ENCODE measurements at regions not wholly inside any gene's neighbourhood (a gene's known extent, or its start where the extent isn't known, plus 50 kb on each side); places are given as distances from the start of the nearest gene placed in this dataset.

DNA sequence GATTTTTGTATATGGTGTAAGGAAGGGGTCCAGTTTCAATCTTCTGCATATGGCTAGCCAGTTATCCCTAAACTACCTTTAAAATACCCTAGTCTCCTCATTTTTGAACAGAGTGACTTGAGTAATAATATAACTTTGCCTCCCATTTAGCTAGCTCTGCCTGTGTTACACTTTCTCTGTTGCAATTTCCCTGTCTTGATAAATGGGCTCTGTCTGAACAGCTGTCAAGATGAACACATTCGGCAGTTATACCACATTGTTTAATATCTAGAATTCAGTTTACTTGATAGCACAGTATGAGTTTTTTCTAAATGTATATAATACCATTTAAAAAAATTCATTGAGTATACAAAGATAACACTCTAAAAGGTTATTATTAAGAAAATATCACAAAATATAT, 562.9 kb upstream of the FTMT start:
- H3K27ac ChIP-seq (replicated peaks in 1 of 4), result no peak overlapping the region
- H3K27me3 ChIP-seq, result no peaks in the 10 kb centered on the region
- H3K4me3 ChIP-seq, result no peak overlapping the region
- H3K36me3 ChIP-seq, result no peaks in the 10 kb centered on the region
- 66% methylated on average over 1 of the region's 1 CpG for WGBS
- intact Hi-C loops (cut with DNase I), result no loop called here
- DNase-seq (ENCODE audit: extremely low spot score), result no peak
- no peaks in the 10 kb centered on the region for H3K9me3 ChIP-seq
- H3K4me1 ChIP-seq, result no peaks in the 10 kb centered on the region
- TF ChIP-seq EP300 (IDR thresholded peaks at IDR 0.05), result no peak
- TF ChIP-seq POLR2A (IDR thresholded peaks at IDR 0.05; ENCODE audit: low read depth), result no peak
- TF ChIP-seq, protein P1, sequence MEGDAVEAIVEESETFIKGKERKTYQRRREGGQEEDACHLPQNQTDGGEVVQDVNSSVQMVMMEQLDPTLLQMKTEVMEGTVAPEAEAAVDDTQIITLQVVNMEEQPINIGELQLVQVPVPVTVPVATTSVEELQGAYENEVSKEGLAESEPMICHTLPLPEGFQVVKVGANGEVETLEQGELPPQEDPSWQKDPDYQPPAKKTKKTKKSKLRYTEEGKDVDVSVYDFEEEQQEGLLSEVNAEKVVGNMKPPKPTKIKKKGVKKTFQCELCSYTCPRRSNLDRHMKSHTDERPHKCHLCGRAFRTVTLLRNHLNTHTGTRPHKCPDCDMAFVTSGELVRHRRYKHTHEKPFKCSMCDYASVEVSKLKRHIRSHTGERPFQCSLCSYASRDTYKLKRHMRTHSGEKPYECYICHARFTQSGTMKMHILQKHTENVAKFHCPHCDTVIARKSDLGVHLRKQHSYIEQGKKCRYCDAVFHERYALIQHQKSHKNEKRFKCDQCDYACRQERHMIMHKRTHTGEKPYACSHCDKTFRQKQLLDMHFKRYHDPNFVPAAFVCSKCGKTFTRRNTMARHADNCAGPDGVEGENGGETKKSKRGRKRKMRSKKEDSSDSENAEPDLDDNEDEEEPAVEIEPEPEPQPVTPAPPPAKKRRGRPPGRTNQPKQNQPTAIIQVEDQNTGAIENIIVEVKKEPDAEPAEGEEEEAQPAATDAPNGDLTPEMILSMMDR (IDR thresholded peaks at IDR 0.05), result no peak
- TF ChIP-seq POLR2AphosphoS5 (IDR thresholded peaks at IDR 0.05), result no peak

DNA sequence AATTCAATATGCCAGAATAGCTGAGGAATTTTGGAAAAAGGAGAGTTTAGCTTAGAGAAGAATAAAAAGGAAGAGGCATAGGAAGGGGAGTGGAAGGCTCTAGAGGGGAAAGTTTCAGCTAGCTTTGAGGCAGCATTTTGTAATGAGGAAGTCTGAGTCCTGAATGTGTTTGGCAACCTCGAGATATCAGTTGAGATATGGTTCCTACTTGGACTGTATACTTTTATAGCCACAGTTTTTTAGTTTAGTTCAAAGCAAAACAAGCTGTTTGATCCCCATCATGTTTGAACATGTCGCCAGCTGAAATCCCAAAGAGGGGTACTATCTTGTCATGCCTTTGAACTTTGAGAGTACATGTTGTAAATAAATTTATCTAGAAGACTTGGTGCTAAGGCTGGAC, 559.0 kb upstream of the FTMT start:
- 71% methylated on average over 2 of the region's 2 CpGs for whole genome bisulfite sequencing
- TF ChIP-seq POLR2AphosphoS5 (IDR thresholded peaks at IDR 0.05), result no peak
- TF ChIP-seq EP300 (IDR thresholded peaks at IDR 0.05), result no peak
- no peak for TF ChIP-seq POLR2A (IDR thresholded peaks at IDR 0.05; ENCODE audit: low read depth)
- TF ChIP-seq, protein P1 (IDR thresholded peaks at IDR 0.05), result no peak

DNA sequence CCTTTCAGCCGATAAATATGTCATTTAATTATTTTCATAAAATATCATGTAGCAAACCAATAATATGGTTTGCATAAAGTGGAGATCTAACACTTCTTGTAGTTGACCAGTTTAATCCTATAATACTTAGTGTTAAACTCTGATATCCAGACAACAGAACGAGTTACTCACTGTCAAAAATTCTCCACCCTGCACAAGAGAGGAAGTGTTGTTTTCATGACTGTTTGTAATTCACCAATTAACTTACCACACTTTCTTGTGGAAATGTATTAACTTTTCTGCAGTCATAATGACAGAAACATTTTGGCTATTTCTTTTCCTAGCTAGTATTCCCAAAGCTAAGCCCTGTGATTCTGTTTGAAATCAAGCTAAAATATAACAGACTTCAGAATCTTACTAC, 555.3 kb upstream of the FTMT start:
- H3K36me3 ChIP-seq, result no peaks in the 10 kb centered on the region
- WGBS, result 65% methylated on average over 2 of the region's 2 CpGs
- TF ChIP-seq POLR2AphosphoS5 (IDR thresholded peaks at IDR 0.05) (no peak), POLR2A (IDR thresholded peaks at IDR 0.05; ENCODE audit: low read depth) (no peak), EP300 (IDR thresholded peaks at IDR 0.05) (no peak)
- TF ChIP-seq, protein P1 (IDR thresholded peaks at IDR 0.05), result no peak
- H3K4me1 ChIP-seq, result no peaks in the 10 kb centered on the region
- no peak overlapping the region for H3K4me3 ChIP-seq
- H3K27me3 ChIP-seq, result no peaks in the 10 kb centered on the region
- DNase-seq (ENCODE audit: extremely low spot score), result no peak
- H3K9me3 ChIP-seq, result no peaks in the 10 kb centered on the region
- no peak overlapping the region for H3K27ac ChIP-seq (replicated peaks in 1 of 4)
- intact Hi-C loops (cut with DNase I), result no loop called here

More for the DNA sequence above, 559.0 kb upstream of the FTMT start:
- Histone ChIP-seq H3K36me3 (no peaks in the 10 kb centered on the region), H3K4me1 (no peaks in the 10 kb centered on the region), H3K27me3 (no peaks in the 10 kb centered on the region), H3K27ac (replicated peaks in 1 of 4) (no peak overlapping the region), H3K4me3 (no peak overlapping the region), H3K9me3 (no peaks in the 10 kb centered on the region)
- intact Hi-C loops (cut with DNase I), result no loop called here
- DNase-seq (ENCODE audit: extremely low spot score), result no peak

DNA sequence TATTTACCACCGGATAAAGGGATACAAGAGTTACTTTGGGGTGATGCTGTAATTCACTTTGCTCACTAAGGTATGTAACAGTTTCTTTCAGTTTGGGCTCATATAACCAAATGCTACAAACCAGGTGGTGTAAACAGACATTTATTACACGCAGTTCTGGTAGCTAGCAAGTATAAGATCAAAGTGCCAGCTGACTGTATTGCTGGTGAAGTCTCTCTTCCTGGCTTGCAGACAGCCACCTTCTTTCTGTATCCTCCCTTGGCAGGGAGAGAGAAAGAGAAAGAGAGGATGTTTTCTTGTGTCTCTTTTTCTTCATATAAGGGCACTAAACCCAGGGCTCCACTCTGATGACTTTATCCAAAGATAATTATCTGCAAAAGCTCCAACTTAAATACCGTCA, 552.5 kb upstream of the FTMT start:
- Histone ChIP-seq H3K27me3 (no peaks in the 10 kb centered on the region), H3K36me3 (no peaks in the 10 kb centered on the region), H3K4me3 (no peak overlapping the region), H3K9me3 (no peaks in the 10 kb centered on the region), H3K4me1 (no peaks in the 10 kb centered on the region), H3K27ac (replicated peaks in 1 of 4) (no peak overlapping the region)
- no peak for DNase-seq (ENCODE audit: extremely low spot score)
- intact Hi-C loops (cut with DNase I), result no loop called here
- TF ChIP-seq POLR2AphosphoS5 (IDR thresholded peaks at IDR 0.05) (no peak), POLR2A (IDR thresholded peaks at IDR 0.05; ENCODE audit: low read depth) (no peak), EP300 (IDR thresholded peaks at IDR 0.05) (no peak)
- TF ChIP-seq, protein P1 (IDR thresholded peaks at IDR 0.05), result no peak
- WGBS, result 82% methylated on average over 3 of the region's 3 CpGs

DNA sequence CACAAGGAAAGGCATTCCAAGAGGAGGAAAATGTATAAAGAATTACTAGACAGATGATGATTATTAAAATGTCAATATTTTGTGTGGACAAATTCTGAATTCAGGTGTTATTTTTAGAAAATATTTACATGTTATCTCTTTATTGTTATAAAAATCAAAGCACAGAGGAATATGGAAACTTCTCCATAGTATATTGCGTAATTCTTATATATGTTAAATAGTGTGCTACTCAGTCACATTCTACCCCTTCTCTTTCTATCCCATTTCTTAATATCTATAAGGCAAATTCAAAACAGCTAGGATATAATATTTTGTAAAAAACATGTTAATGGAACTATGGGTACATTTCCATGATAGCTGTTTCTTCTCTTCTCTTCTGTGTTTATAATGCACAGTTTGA, 546.8 kb upstream of the FTMT start:
- Histone ChIP-seq H3K27me3 (no peaks in the 10 kb centered on the region), H3K4me1 (no peaks in the 10 kb centered on the region), H3K36me3 (no peaks in the 10 kb centered on the region), H3K27ac (replicated peaks in 1 of 4) (no peak overlapping the region), H3K4me3 (no peak overlapping the region), H3K9me3 (no peaks in the 10 kb centered on the region)
- TF ChIP-seq, protein P1 (IDR thresholded peaks at IDR 0.05), result no peak
- no peak for TF ChIP-seq POLR2AphosphoS5 (IDR thresholded peaks at IDR 0.05)
- TF ChIP-seq EP300 (IDR thresholded peaks at IDR 0.05), result no peak
- TF ChIP-seq POLR2A (IDR thresholded peaks at IDR 0.05; ENCODE audit: low read depth), result no peak
- 100% methylated on average over 1 of the region's 1 CpG for WGBS
- no peak for DNase-seq (ENCODE audit: extremely low spot score)
- intact Hi-C loops (cut with DNase I), result no loop called here
